Lower leg skin (tissue), 4 donors: ENCODE measurements at regions not wholly inside any gene's neighbourhood (a gene's known extent, or its start where the extent isn't known, plus 50 kb on each side); places are given as distances from the start of the nearest gene placed in this dataset.
"Not testable (repeated sequence)": the region's sequence is repeated elsewhere in the genome, so short reads cannot be mapped to it uniquely, and the experiment has no call there.

ENCODE experiments used
- DNase-seq, 2 donors: peaks; one replicate each; pipeline ENCODE4 v3.0.0-alpha.2; 2019; ENCODE audit warnings: low spot score in 2 of 2
- H3K4me3 ChIP-seq: fragments of 200-600 bp; sonication (generic); 2 replicates; pipeline ENCODE4 v1.5.1; 2017; ENCODE audit warnings: mild to moderate bottlenecking, low read depth; ENCODE audit not compliant: poor library complexity, severe bottlenecking
- POLR2A ChIP-seq, 2 donors: fragments of 450-650 bp; IDR thresholded peaks; one replicate each; pipeline ENCODE4 v1.6.1; 2016 to 2017; ENCODE audit warnings: antibody characterized with exemption in 2 of 2, mild to moderate bottlenecking in 1 of 2, moderate library complexity in 1 of 2
- WGBS, 2 donors: methylation state at CpG; one replicate each; pipeline ENCODE4 v1.1.5; 2018; 5-methylcytosine and 5-hydroxymethylcytosine counted together
- intact Hi-C: fragments of 100-400 bp; cut with DNase I; formaldehyde crosslinking; loops from one replicate; pipeline ENCODE4 v1.15.0; 2023; ENCODE audit warnings: low total_unique reads
- TF ChIP-seq, protein P1 (sequence below), 3 donors: fragments of 450-650 bp; IDR thresholded peaks; one replicate each; pipeline ENCODE4 v1.5.1; 2016; ENCODE audit warnings: antibody characterized with exemption in 3 of 3, mild to moderate bottlenecking in 3 of 3, moderate library complexity in 2 of 3

DNA sequence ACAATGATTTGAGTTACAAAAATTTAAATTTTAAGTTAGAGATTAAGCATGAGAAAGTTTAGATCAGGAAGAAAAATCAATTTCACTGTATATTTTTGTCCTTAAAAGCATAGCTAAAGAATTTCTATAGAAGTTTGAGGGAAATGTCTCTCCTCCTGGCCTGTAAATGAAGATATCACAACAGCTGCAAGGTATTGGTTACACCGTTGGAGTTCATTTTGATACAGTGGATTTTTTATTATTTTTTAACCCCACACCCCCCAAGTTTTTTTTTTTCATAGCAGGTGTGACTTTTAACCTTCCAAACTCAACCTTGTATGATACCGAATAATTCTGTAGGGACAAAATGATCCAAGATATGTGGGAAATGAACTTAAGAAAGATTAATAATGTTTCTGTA is 156.3 kb downstream of the DISP1 start:
- no peak for DNase-seq
- TF ChIP-seq, protein P1, sequence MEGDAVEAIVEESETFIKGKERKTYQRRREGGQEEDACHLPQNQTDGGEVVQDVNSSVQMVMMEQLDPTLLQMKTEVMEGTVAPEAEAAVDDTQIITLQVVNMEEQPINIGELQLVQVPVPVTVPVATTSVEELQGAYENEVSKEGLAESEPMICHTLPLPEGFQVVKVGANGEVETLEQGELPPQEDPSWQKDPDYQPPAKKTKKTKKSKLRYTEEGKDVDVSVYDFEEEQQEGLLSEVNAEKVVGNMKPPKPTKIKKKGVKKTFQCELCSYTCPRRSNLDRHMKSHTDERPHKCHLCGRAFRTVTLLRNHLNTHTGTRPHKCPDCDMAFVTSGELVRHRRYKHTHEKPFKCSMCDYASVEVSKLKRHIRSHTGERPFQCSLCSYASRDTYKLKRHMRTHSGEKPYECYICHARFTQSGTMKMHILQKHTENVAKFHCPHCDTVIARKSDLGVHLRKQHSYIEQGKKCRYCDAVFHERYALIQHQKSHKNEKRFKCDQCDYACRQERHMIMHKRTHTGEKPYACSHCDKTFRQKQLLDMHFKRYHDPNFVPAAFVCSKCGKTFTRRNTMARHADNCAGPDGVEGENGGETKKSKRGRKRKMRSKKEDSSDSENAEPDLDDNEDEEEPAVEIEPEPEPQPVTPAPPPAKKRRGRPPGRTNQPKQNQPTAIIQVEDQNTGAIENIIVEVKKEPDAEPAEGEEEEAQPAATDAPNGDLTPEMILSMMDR (IDR thresholded peaks at IDR 0.05): no peak
- no peak for TF ChIP-seq POLR2A (IDR thresholded peaks at IDR 0.05)
- H3K4me3 ChIP-seq: no peak overlapping the region
- intact Hi-C loops: no loop called here
- WGBS, 2 donors: 85 to 94% methylated on average over 2 of the region's 2 CpGs

- no peak for DNase-seq
- no peak overlapping the region for H3K4me3 ChIP-seq
- intact Hi-C loops: no loop called here
- TF ChIP-seq POLR2A (IDR thresholded peaks at IDR 0.05): no peak
- TF ChIP-seq, protein P1 (IDR thresholded peaks at IDR 0.05): no peak
- 56 to 78% methylated on average over 2 of the region's 2 CpGs for WGBS, 2 donors
Observed at GRCh38 chr1:222973561-222973960, 158.7 kb downstream of the DISP1 start.

GRCh38 chr1:222974496-222974895 is 159.7 kb downstream of the DISP1 start:
- no peak for DNase-seq
- intact Hi-C loops: no loop called here
- TF ChIP-seq, protein P1 (IDR thresholded peaks at IDR 0.05): no peak
- no peak for TF ChIP-seq POLR2A (IDR thresholded peaks at IDR 0.05)
- H3K4me3 ChIP-seq: no peak overlapping the region
- WGBS, 2 donors: 81 to 85% methylated on average over 3 of the region's 3 CpGs

DNA sequence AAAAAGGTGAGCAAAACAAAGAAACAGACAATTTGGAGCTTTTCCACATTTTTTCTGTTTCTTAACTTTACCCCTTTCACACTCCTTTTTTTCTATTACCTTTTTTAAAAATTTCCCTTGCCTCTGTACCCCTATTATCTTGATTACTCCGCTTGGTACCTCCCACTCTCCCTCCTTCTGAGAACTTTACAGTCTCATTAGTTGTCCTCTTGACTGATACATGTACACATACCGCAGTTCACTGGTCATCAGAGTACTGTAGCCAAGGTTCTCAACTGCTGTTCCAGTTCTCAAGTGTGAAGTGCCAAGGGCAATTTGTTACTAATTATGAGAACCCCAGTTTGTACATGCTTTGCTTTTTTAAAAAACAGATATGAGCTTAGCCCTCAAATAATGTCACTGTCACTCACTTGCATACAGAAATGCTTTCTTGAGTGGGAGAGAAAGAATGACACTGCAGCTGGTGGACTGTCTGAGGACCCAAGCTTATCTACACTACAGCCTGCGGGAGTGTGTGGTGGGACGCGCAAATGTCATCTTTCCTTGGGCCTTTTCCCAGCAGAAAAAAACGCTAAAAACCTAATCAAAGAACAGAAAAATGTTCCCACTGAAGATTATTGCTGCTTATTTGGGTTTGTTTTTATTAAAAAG is 160.8 kb downstream of the DISP1 start:
- 73 to 74% methylated on average over 6 of the region's 6 CpGs for WGBS, 2 donors
- TF ChIP-seq POLR2A (IDR thresholded peaks at IDR 0.05): no peak
- TF ChIP-seq, protein P1 (IDR thresholded peaks at IDR 0.05): no peak
- no peak overlapping the region for H3K4me3 ChIP-seq
- no peak for DNase-seq
- intact Hi-C loops: no loop called here

DNA sequence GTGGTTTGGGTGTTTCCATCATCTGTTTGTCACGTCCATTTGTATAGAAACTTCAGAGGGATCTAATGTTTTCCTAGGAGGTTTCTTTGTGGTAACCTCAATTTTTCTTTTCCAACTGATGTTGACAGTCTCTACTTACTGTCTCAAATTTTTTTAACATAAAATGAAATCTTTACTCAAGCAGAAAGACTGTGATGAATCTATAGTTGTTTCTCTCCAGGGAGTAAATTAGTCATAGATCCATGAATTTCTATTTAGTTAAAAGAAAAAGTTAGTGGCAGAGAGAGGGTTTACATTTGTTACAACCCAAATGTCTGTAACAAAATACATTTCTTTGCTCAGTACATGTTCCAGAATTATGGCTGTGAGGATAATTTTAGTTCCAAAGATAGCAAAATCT is 161.6 kb downstream of the DISP1 start:
- no peak for DNase-seq
- WGBS, 2 donors: 58 to 71% methylated on average over 1 of the region's 1 CpG
- TF ChIP-seq POLR2A (IDR thresholded peaks at IDR 0.05): no peak
- TF ChIP-seq, protein P1 (IDR thresholded peaks at IDR 0.05): no peak
- H3K4me3 ChIP-seq: no peak overlapping the region
- intact Hi-C loops: no loop called here

DNA sequence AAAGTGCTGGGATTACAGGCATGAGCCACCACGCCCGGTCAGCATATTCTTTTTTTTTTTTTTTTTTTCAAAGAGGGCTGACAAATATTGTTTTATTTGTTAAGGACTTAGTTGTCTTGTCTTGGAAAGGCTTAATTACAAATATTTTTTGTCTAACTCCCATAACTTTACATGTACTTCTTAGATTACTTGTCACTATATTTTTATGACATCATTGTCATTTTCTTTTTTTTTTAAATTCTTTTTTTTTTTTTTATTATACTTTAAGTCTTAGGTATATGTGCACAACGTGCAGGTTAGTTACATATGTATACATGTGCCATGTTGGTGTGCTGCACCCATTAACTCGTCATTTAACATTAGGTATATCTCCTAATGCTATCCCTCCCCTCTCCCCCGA is 162.5 kb downstream of the DISP1 start:
- intact Hi-C loops, H3K4me3 ChIP-seq, DNase-seq: not testable (repeated sequence)
- 92 to 97% methylated on average over 4 of the region's 5 CpGs for WGBS, 2 donors
